Posterior cingulate gyrus (tissue), 11 donors: ENCODE measurements at regions not wholly inside any gene's neighbourhood (a gene's known extent, or its start where the extent isn't known, plus 50 kb on each side); places are given as distances from the start of the nearest gene placed in this dataset.

Experiments used
- DNase-seq, 10 donors: peaks; one replicate each; pipeline versions ENCODE4 v3.0.0 to v3.0.0-alpha.2; 2020 to 2021; ENCODE audit warnings: mixed read lengths in 3 of 10
- intact Hi-C: fragments of 100-400 bp; cut with DNase I; formaldehyde crosslinking; loops from one replicate; pipeline ENCODE4 v1.15.1; 2023

GRCh38 chrX:68934922-68935321, 106.1 kb downstream of the EFNB1 start:
- peak in 1 of 10 donors; percentile 39 for DNase-seq
- intact Hi-C loops: no loop called here

GRCh38 chrX:68934421-68934820, 105.6 kb downstream of the EFNB1 start:
- intact Hi-C loops: no loop called here
- DNase-seq: peak in 1 of 10 donors; percentile 22

GRCh38 chrX:68932611-68933010, 103.8 kb downstream of the EFNB1 start:
- intact Hi-C loops: no loop called here
- peak in 1 of 10 donors; percentile 27 for DNase-seq

GRCh38 chrX:68931345-68931744, 102.5 kb downstream of the EFNB1 start:
- DNase-seq: peak in 1 of 10 donors; percentile 43
- intact Hi-C loops: no loop called here

GRCh38 chrX:68930542-68931317, 101.9 kb downstream of the EFNB1 start:
- peak in 1 of 10 donors; percentile 67 for DNase-seq

GRCh38 chrX:68929332-68930150, 100.7 kb downstream of the EFNB1 start:
- intact Hi-C loops: no loop called here
- peak in 1 of 10 donors; percentile 55 for DNase-seq

More at GRCh38 chrX:68930542-68931317, 101.9 kb downstream of the EFNB1 start:
- intact Hi-C loops: no loop called here

GRCh38 chrX:68928401-68928800, 99.6 kb downstream of the EFNB1 start:
- intact Hi-C loops: no loop called here
- DNase-seq: peak in 1 of 10 donors; percentile 61

GRCh38 chrX:68927178-68927577, 98.4 kb downstream of the EFNB1 start:
- intact Hi-C loops: no loop called here
- DNase-seq: peak in 1 of 10 donors; percentile 70

- intact Hi-C loops: no loop called here
- peak in 1 of 10 donors; percentile 7 for DNase-seq
These were observed 94.3 kb downstream of the EFNB1 start for GRCh38 chrX:68923147-68923546.

- intact Hi-C loops: no loop called here
- DNase-seq: no peak
These were observed 93.2 kb downstream of the EFNB1 start for GRCh38 chrX:68922013-68922412.

GRCh38 chrX:68920561-68920960, 91.7 kb downstream of the EFNB1 start:
- intact Hi-C loops: no loop called here
- peak in 1 of 10 donors; percentile 14 for DNase-seq

GRCh38 chrX:68919707-68920106, 90.9 kb downstream of the EFNB1 start:
- DNase-seq: no peak
- intact Hi-C loops: no loop called here

- intact Hi-C loops: no loop called here
- DNase-seq: peak in 1 of 10 donors; percentile 1
These were observed 89.4 kb downstream of the EFNB1 start for GRCh38 chrX:68918202-68918601.

- intact Hi-C loops: no loop called here
- peak in 1 of 10 donors; percentile 22 for DNase-seq
These were observed 89.0 kb downstream of the EFNB1 start for GRCh38 chrX:68917799-68918198.

- DNase-seq: peak in 1 of 10 donors; percentile 71
- intact Hi-C loops: no loop called here
These were observed 88.1 kb downstream of the EFNB1 start for GRCh38 chrX:68916891-68917290.

- peak in 1 of 10 donors; percentile 36 for DNase-seq
- intact Hi-C loops: no loop called here
These were observed 87.0 kb downstream of the EFNB1 start for GRCh38 chrX:68915778-68916177.

- intact Hi-C loops: no loop called here
- peak in 1 of 10 donors; percentile 43 for DNase-seq
These were observed 85.7 kb downstream of the EFNB1 start for GRCh38 chrX:68914479-68914946.

- intact Hi-C loops: no loop called here
- no peak for DNase-seq
These were observed 84.4 kb downstream of the EFNB1 start for GRCh38 chrX:68913249-68913547.

- intact Hi-C loops: no loop called here
- DNase-seq: no peak
These were observed 83.3 kb downstream of the EFNB1 start for GRCh38 chrX:68912113-68912512.

- intact Hi-C loops: no loop called here
- no peak for DNase-seq
These were observed 82.1 kb downstream of the EFNB1 start for GRCh38 chrX:68910731-68911428.

- intact Hi-C loops: no loop called here
These were observed 81.1 kb downstream of the EFNB1 start for GRCh38 chrX:68909945-68910344.

More at GRCh38 chrX:68909945-68910344, 81.1 kb downstream of the EFNB1 start:
- no peak for DNase-seq
